Testis (tissue), 2 donors: ENCODE measurements at regions not wholly inside any gene's neighbourhood (a gene's known extent, or its start where the extent isn't known, plus 50 kb on each side); places are given as distances from the start of the nearest gene placed in this dataset.

ENCODE experiments used
- CTCF ChIP-seq, 3 experiments: fragments of 450-650 bp in 2 of 3; fragments of 200-600 bp in 1 of 3; sonication (generic) in 1 of 3; IDR thresholded peaks; one replicate each; pipeline ENCODE4 v1.5.1; 2016 to 2019; ENCODE audit warnings: antibody characterized with exemption in 3 of 3, mild to moderate bottlenecking in 2 of 3, moderate library complexity in 1 of 3
- POLR2A ChIP-seq: fragments of 450-650 bp; IDR thresholded peaks from one replicate; pipeline ENCODE4 v1.6.1; 2017; ENCODE audit warnings: antibody characterized with exemption, mild to moderate bottlenecking, moderate library complexity

DNA sequence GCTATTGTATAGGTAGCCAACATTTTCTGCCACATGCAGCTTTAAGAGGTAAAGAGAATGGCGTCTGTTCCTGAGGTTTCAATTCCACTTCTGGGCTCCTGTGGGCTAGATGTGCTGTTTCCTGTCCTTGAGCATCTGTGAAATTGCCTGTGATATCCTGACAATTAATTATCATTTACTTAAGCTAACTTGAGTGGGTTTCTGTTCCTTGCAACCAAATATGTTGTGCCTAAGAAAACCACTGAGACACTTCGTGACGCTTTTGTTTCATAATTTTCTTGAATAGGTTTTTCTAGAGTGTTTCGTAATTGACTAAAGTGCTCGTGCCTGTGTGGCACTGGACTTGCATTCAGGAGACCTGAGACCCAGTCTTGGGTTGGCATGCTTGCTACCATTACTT lies 127.3 kb upstream of the POU3F1 start:
- TF ChIP-seq CTCF (IDR thresholded peaks at IDR 0.05) = no peak
- no peak for TF ChIP-seq POLR2A
